ENCODE measurements at regions not wholly inside any gene's neighbourhood (a gene's known extent, or its start where the extent isn't known, plus 50 kb on each side); places are given as distances from the start of the nearest gene placed in this dataset.
"Not testable (repeated sequence)": the region's sequence is repeated elsewhere in the genome, so short reads cannot be mapped to it uniquely, and the experiment has no call there.

DNA sequence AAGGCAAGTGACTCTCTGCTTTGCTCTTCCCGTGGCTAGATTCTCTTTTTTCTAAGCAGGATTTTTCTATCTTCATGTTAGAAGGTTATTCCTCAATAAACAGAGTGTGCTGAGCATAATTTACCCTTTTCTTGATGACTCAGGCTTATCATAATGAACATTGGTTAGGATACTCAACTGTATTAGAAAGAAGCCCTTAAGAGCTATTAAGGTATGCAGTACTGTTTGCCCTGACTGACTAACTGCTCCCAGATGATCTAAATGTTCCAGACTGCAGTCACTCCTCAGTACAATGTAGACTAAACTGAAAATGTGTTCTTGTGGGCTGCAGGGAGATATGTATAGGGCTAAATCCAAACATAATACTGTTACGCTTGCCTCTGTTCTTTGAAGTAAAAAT lies 687.8 kb downstream of the NUP35 start:
- DNase-seq = no peak

DNA sequence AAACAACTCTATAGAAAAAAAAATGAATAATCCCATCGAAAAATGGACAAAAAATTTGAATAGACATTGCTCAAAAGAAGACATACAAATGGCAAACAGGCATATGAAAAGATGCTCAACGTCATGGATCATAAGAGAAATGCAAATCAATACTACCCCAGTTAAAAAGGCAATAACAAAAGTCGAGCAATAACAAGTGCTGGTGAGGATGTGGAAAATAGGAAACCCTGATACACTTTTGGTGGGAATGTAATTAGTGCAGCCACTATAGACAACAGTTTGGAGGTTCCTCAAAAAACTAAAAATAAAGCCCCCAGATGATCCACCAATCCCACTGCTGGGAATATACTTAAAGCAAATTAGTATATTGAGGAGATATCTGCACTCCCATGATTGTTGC lies 701.5 kb downstream of the NUP35 start:
- no peak for DNase-seq

GRCh38 chr2:183829931-183830330 lies 705.7 kb downstream of the NUP35 start:
- DNase-seq = no peak

DNA sequence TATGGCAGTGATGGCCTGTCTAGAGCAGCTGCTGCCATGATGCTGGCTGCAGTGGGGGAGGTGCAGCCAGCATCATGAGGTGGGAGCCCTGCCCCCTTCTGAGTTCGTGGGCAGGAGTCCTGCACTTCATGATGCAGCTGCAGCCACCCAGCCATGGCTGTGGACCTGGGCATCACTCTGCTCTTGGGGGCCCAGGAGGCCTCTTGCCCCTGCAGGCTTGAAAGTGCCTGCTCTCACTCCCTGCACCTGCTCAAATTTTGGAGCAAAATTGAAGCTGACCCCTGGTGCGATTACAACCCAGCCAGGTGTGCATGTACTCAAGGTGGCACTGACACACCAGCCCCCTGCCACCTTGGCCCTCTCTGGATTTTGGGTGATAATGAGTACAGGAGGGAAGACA lies 712.9 kb downstream of the NUP35 start:
- DNase-seq = no peak

- DNase-seq = no peak
These were observed 714.1 kb downstream of the NUP35 start for GRCh38 chr2:183838295-183838694.

GRCh38 chr2:183840061-183840584 lies 715.9 kb downstream of the NUP35 start:
- DNase-seq = no peak

DNA sequence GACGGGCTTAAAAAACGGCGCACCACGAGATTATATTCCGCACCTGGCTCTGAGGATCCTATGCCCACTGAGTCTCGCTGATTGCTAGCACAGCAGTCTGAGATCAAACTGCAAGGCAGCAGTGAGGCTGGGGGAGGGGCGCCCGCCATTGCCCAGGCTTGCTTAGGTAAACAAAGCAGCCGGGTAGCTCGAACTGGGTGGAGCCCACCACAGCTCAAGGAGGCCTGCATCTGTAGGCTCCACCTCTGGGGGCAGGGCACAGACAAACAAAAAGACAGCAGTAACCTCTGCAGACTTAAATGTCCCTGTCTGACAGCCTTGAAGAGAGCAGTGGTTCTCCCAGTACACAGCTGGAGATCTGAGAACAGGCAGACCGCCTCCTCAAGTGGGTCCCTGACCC lies 725.6 kb downstream of the NUP35 start:
- not testable (repeated sequence) for DNase-seq

DNA sequence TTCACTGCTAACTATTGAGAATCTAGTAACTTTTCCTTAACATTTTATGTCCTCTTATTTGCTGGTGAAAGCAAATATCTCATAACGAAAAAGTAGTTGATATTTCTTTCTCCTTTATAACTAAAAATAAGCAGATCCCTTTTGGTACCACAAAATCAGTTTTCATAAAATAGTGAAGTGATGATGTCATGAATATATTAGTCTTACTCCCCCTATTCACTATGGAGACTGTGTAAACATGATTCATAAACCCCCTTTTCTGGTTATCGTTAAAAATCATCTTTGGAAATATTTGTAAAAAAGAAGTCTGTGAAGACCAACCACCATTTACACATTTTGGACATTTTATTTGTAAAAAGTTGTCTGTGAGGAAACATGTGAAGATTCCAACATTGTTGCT lies 734.9 kb downstream of the NUP35 start:
- no peak for DNase-seq

GRCh38 chr2:183866666-183867065 lies 731.7 kb upstream of the ZNF804A start:
- no peak for DNase-seq

DNA sequence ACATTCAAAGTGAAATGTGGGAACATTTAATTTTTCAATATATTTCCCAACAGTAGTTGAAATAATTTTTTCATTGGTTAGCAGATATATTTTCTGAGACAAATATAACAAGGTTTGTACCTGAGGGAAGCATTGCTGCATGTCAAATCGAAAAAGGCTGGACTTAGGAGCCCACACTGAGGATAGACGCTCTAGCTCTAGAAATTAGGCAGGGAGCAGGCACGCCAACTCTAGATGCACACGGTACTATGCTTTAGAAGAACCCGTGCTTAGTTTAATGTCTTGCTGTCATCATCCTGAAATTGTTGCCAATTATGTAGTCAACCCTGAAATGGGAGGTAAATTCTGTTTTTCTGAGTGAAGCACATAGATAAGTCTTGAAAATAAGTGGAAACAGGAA lies 731.1 kb upstream of the ZNF804A start:
- no peak for DNase-seq

DNA sequence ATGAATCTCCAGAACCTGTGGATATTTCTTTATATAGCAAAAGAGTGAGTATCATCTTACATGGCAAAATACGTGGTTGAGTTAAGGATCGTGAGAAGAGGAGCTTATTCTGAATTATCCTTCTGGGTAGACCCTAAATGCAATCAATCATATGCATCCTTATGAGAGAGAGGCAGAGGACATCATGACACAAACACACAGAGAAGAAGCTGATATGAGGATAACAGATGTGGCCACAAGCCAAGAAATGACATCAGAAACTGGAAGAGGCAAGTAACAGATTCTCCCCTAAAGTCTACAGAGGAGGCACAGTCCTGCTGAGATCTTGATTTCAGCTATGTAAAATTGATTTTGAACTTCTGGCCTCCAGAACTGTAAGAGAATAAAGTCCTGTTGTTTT lies 730.2 kb upstream of the ZNF804A start:
- DNase-seq = no peak

- DNase-seq = no peak
These were observed 729.6 kb upstream of the ZNF804A start for GRCh38 chr2:183868707-183869106.

DNA sequence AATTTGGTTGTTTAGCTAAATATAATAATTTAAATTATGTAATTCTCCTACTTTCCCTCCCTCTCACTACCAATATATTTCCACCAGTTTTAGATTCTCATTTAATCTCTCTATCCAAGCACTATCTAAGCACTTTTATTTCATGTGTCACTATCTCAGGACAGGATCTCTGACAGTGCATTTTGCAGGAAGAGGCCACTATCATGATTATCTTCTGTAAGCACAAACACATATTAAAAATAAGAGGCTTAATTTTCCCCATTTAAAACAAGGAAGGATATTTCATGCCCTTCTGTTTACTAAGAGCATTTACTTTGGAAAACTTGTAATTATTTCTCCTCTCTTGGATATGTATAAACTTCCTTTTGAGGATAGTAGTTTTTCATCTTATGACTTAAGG lies 726.2 kb upstream of the ZNF804A start:
- no peak for DNase-seq

DNA sequence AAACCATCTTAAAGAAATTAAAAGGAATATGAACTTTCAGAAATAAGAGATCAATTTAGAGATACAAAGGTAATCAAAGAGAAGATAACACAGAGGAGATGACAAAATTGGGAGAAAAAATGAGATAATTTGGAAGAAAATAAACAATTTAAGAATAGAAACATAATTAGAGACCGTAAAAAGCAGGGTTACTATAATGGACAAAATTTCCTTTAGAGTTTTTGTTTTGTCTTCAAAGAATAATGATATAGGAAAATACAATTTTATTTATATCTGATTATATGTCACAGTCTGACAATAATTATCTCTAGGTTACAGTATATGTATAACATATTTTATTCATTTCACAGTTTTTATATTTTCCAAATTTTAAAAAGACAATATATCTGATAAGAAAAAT lies 716.4 kb upstream of the ZNF804A start:
- DNase-seq = no peak

- no peak for DNase-seq
These were observed 705.9 kb upstream of the ZNF804A start for GRCh38 chr2:183892315-183892941.

DNA sequence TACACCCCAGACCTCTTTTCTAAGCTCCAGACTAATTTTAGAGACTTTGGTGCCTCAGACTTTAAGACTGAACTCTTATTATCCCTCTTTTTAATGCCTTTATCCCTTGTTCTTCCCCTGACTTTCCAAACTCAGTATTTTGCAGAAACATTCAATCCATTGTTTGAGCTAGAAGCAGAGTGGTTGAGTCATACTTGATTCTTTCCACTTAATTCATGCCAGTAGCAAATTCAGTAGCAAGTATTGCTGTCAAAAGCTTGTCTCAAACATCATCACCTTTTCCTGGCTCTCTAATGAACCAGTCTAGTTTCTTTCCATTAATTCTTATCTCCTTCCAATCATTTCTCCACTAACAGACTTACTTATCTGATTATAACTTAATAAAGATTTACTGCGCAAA lies 699.7 kb upstream of the ZNF804A start:
- no peak for DNase-seq

GRCh38 chr2:183901931-183902330 lies 696.4 kb upstream of the ZNF804A start:
- DNase-seq = no peak

DNA sequence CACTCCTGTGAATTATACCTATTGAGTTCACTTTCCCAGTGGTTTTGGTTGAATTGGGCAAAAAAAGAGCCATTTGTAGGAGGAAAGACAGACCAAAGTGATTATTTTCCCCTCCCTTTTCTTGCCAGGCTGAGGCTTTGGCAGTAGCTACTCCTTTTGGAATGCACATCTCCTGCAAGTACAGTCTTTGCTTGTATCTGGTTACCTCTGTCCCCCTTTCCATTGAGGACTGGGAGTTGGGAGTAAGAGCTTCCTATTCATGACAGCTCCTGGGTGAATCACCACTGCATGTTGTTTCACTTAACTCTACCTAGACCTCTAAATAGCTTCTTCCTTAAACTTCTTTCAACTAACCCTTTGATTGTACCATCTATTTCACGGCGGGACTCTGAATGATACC lies 695.3 kb upstream of the ZNF804A start:
- no peak for DNase-seq

GRCh38 chr2:183916041-183916440 lies 682.3 kb upstream of the ZNF804A start:
- not testable (repeated sequence) for DNase-seq

- DNase-seq = no peak
These were observed 679.2 kb upstream of the ZNF804A start for GRCh38 chr2:183919167-183919566.

- DNase-seq = no peak
These were observed 678.4 kb upstream of the ZNF804A start for GRCh38 chr2:183919926-183920325.

GRCh38 chr2:183925281-183925680 lies 673.0 kb upstream of the ZNF804A start:
- no peak for DNase-seq

DNA sequence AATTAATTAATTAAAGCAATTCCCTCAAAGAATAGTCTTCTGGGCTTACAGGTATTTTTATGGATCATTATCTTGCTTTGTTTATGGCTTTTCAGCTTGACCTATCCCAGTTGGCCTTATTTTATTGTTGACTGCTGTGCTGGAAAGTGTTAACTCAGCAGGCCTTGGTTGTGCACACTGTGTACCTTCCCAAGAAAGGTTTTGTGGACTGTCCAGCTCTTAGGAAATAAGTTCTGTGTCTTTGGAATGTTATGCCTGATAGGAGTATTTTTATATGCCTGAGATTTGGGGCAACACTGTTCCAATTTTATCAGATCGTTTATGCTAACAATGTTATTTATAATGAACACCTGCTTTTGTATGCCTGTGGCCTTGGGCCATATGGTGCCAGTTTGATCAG lies 671.9 kb upstream of the ZNF804A start:
- no peak for DNase-seq

DNA sequence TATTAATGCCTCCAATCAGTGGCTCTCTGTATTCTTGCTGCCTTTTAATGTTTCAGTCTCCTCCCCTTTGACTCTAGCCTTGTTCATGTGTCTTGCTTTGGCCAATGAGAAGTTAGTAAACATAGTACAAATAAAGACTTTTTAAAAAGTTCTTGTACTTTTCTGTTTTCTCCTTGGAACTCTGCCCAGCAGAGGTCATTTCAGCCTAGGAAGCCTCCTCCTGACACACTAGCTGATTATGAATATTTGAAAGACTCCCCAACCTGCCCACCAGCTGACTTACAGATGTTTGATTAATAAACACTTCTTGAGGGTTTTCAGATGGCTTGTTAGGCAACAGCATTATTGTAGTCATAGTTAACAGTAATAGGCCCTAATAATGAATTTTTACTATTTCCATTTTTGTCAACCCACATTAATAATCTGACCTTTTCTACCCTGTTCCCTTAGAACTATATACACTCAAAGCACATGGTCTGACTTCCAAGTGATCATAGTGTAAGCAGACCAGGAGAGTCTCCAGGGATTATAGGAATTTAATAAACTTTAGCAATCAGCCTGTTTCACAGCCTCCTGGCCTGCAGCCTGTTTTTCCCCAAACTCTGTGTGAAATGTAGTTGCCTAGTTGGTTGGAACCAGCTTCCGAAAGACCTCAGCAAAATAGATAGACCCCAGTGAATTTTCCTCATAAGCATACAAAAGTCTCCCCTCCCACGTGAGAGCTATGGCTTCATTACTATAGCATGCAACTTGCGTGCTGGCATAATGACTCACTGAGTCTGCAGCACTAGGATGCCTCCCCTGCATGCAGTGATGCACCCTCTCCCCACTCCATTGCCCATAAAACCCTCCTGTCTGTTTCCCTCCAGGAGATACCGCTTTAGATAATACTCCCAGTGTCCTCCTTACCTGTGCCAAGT lies 670.7 kb upstream of the ZNF804A start:
- no peak for DNase-seq
